ENCODE measurements at regions not wholly inside any gene's neighbourhood (a gene's known extent, or its start where the extent isn't known, plus 50 kb on each side); places are given as distances from the start of the nearest gene placed in this dataset.

DNA sequence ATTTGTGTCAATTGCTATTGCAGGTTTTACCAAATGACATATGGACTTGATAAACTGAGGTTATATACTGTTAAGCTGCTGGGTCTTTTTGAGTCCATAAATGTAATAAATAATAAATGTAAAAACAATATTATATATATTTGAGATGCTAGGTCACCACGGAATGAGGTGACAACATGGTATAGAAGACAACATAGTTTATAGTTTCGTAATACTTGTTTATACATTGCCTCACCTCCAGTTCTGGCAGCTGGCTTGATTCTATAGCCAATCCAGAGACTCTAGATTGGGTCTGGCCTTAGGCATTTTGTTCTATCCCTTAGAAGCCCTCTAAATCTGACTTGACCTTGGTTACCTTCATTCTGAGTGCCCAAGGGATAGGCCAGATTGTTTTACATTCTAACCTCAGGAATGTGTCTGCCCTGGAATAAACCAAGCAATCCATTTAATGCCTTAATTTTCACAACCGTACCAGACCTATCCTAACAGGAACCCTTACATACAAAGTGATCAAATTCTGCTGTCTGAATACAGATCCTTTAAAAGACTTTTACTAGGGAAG lies 61.5 kb upstream of the STXBP5 start:
- DNase-seq, result no peak

DNA sequence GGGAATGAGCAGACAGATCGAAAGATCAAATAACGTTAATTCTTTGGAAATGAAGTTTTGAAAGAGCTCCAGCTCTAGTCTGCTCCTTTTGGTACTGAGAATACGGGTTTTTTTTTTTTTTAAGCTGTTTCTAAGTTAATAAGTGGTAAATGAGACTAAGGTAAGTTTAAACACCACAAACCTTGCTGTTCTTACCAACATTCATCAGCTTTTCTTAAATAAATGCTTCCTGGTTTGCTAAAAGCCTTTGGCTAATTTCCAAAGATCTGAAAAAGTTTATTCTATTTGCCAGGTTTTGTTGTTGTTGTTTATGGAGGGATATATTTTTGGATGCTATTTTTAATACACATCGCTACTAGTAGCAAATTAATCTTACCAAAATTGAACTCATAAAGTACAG lies 55.1 kb upstream of the STXBP5 start:
- DNase-seq, result no peak

DNA sequence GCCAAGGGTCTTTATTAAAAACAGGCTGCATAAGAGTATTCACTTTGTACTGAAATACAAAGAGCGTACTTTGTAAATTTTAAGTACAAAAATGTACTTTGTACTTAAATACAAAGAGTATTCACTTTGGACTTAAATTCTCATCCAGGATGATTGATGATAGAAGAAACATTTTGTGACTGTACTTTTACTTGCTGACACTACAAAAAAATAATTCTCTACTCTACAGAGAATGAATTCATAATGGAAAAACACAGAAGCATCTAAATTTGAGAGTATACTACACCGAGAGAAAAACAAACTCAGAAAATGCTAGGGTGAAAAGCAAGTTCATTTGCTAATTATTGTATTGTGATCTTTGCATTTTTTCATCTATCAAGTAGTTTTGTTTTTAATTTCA lies 54.4 kb upstream of the STXBP5 start:
- DNase-seq, result no peak

DNA sequence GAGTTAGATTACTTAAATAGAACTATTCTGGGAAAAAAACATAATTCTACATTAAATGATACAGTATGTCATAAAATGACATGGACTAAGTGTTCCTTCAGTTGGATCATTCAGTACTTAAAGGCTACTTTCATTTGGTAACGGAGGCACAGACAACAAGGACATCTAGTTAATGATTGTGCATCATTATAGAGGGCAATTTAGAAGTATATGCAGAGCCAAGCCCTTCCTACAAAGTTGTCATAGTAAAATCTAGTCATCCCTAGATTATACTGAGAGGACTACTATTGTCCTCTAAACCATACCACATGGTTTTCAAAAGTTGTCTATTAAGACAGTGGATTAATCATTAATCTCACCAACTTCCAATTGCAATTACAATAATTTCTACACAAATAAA lies 53.9 kb upstream of the STXBP5 start:
- DNase-seq, result no peak

Data from NCI-H526 treated with DMSO at 0.1 percent for 48 hours (cell line).